Fibroblast of lung (primary cell): ENCODE measurements at regions not wholly inside any gene's neighbourhood (a gene's known extent, or its start where the extent isn't known, plus 50 kb on each side); places are given as distances from the start of the nearest gene placed in this dataset.

ENCODE experiments used
- EZH2 ChIP-seq: IDR thresholded peaks from 2 replicates; pipeline ENCODE4 v1.5.1; 2012; ENCODE audit warnings: low read length, control low read depth, mild to moderate bottlenecking; ENCODE audit errors: missing control alignments
- TF ChIP-seq, protein P1 (sequence below), 2 donors: IDR thresholded peaks in 1 of 2; conservative IDR thresholded peaks in 1 of 2; 1 replicate in 1 of 2; 2 replicates in 1 of 2; pipeline ENCODE4 v1.5.1; 2011 to 2012; ENCODE audit warnings: low read length in 2 of 2, control low read depth in 1 of 2, inconsistent platforms in 1 of 2, low read depth in 1 of 2, mild to moderate bottlenecking in 1 of 2

DNA sequence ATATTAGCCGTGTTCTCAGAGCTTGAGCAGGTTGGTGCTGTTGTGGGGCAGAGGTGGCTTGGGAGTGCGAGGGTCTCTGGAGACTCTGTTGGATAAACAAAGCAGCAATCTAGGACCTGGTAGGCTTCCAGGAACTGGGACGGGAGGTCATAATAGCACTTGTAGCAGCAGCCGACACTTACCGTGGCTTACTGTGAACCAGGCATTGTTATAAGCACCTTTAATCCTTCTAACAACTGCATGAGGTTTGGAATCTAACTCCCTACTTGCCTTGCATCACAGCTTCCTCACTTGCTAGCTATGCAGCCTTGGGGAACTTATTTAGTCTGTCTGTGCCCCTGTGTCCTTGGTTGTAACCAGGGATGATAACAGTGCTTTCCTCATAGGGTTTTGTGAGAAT lies 94.9 kb downstream of the NAV1 start:
- TF ChIP-seq, protein P1, sequence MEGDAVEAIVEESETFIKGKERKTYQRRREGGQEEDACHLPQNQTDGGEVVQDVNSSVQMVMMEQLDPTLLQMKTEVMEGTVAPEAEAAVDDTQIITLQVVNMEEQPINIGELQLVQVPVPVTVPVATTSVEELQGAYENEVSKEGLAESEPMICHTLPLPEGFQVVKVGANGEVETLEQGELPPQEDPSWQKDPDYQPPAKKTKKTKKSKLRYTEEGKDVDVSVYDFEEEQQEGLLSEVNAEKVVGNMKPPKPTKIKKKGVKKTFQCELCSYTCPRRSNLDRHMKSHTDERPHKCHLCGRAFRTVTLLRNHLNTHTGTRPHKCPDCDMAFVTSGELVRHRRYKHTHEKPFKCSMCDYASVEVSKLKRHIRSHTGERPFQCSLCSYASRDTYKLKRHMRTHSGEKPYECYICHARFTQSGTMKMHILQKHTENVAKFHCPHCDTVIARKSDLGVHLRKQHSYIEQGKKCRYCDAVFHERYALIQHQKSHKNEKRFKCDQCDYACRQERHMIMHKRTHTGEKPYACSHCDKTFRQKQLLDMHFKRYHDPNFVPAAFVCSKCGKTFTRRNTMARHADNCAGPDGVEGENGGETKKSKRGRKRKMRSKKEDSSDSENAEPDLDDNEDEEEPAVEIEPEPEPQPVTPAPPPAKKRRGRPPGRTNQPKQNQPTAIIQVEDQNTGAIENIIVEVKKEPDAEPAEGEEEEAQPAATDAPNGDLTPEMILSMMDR (conservative IDR thresholded peaks at IDR 0.05 in 1 of 2, IDR thresholded peaks at IDR 0.05 in 1 of 2; ENCODE audit: low read depth in 1 of 2, low read length in 2 of 2), result no peak
- TF ChIP-seq EZH2, result no peak
